ENCODE measurements at regions not wholly inside any gene's neighbourhood (a gene's known extent, or its start where the extent isn't known, plus 50 kb on each side); places are given as distances from the start of the nearest gene placed in this dataset.

DNA sequence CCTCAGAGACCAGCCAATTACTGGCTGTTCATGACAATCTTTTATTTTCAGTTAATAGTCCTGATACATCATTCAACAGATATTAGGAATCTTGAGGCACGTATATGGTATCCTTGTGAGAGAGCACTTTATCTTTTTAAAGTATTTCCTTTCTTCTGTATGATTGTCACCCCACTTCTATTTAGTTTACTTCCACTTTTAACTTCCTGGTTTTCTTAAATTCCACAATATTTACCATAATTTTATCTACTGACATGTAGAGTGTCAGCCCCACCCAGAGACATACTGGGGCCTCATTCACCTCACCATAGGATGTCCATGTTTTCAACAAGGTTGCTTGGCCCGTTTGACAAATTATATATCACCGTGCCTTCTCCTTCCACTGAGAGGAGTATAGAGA lies 182.9 kb upstream of the ID2 start:
- TF ChIP-seq, protein P1, sequence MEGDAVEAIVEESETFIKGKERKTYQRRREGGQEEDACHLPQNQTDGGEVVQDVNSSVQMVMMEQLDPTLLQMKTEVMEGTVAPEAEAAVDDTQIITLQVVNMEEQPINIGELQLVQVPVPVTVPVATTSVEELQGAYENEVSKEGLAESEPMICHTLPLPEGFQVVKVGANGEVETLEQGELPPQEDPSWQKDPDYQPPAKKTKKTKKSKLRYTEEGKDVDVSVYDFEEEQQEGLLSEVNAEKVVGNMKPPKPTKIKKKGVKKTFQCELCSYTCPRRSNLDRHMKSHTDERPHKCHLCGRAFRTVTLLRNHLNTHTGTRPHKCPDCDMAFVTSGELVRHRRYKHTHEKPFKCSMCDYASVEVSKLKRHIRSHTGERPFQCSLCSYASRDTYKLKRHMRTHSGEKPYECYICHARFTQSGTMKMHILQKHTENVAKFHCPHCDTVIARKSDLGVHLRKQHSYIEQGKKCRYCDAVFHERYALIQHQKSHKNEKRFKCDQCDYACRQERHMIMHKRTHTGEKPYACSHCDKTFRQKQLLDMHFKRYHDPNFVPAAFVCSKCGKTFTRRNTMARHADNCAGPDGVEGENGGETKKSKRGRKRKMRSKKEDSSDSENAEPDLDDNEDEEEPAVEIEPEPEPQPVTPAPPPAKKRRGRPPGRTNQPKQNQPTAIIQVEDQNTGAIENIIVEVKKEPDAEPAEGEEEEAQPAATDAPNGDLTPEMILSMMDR (IDR thresholded peaks at IDR 0.05) = no peak
- TF ChIP-seq POLR2A (IDR thresholded peaks at IDR 0.05; ENCODE audit: low read length) = no peak
- TF ChIP-seq SMC3 (IDR thresholded peaks at IDR 0.05) = no peak
- no peak for TF ChIP-seq BHLHE40 (IDR thresholded peaks at IDR 0.05; ENCODE audit: low read depth, low read length)
